Uterus (tissue), 3 donors: ENCODE measurements at regions not wholly inside any gene's neighbourhood (a gene's known extent, or its start where the extent isn't known, plus 50 kb on each side); places are given as distances from the start of the nearest gene placed in this dataset.

Source experiments
- DNase-seq, 2 donors: peaks; one replicate each; pipeline ENCODE4 v3.0.0-alpha.2; 2019 to 2020
- H3K27ac ChIP-seq, 2 donors: fragments of 200-600 bp; sonication (generic); 1 replicate in 1 of 2; 2 replicates in 1 of 2; pipeline ENCODE4 v1.5.1; 2016 to 2018
- H3K27me3 ChIP-seq, 2 donors: fragments of 200-600 bp; sonication (generic); one replicate each; pipeline ENCODE4 v1.5.1; 2018 to 2019; ENCODE audit warnings: control low read depth in 1 of 2
- H3K36me3 ChIP-seq, 2 donors: fragments of 200-600 bp; sonication (generic); one replicate each; pipeline ENCODE4 v1.5.1; 2019; ENCODE audit warnings: control low read depth in 1 of 2
- H3K4me1 ChIP-seq, 2 donors: fragments of 200-600 bp; sonication (generic); one replicate each; pipeline ENCODE4 v1.5.1; 2018 to 2019; ENCODE audit warnings: control low read depth in 1 of 2
- H3K4me3 ChIP-seq, 2 donors: fragments of 200-600 bp; sonication (generic); 1 replicate in 1 of 2; 2 replicates in 1 of 2; pipeline ENCODE4 v1.5.1; 2018 to 2019; ENCODE audit warnings: mild to moderate bottlenecking in 1 of 2
- H3K9me3 ChIP-seq, 2 donors: fragments of 200-600 bp; sonication (generic); one replicate each; pipeline ENCODE4 v1.5.1; 2019; ENCODE audit warnings: control low read depth in 1 of 2
- CTCF ChIP-seq, 4 experiments: fragments of 200-600 bp in 2 of 4; fragments of 450-650 bp in 2 of 4; sonication (generic) in 2 of 4; IDR thresholded peaks; one replicate each; pipeline ENCODE4 v1.5.1; 2016 to 2019; ENCODE audit warnings: antibody characterized with exemption in 4 of 4, mild to moderate bottlenecking in 2 of 4, moderate library complexity in 1 of 4
- POLR2A ChIP-seq, 2 donors: fragments of 450-650 bp; IDR thresholded peaks; one replicate each; pipeline ENCODE4 v1.6.1; 2016; ENCODE audit warnings: antibody characterized with exemption in 2 of 2, mild to moderate bottlenecking in 1 of 2, moderate library complexity in 1 of 2
- intact Hi-C: fragments of 100-400 bp; cut with DNase I; formaldehyde crosslinking; loops from one replicate; pipeline ENCODE4 v1.15.1; 2023; ENCODE audit warnings: low total_unique reads
- donor health status: DM: yes; HTN: yes; CAD: no.

GRCh38 chr4:77488882-77489281 lies 116.7 kb upstream of the CXCL13 start:
- no peaks in the 10 kb centered on the region for H3K4me1 ChIP-seq
- TF ChIP-seq POLR2A (IDR thresholded peaks at IDR 0.05) (no peak), CTCF (IDR thresholded peaks at IDR 0.05) (no peak)
- DNase-seq = no peak
- no peak overlapping the region for H3K27ac ChIP-seq
- H3K4me3 ChIP-seq = no peak overlapping the region
- intact Hi-C loops = no loop called here
- no peaks in the 10 kb centered on the region for H3K27me3 ChIP-seq
- H3K9me3 ChIP-seq = no peaks in the 10 kb centered on the region
- H3K36me3 ChIP-seq = no peaks in the 10 kb centered on the region

- Histone ChIP-seq H3K9me3 (no peaks in the 10 kb centered on the region), H3K4me3 (no peak overlapping the region), H3K27me3 (no peaks in the 10 kb centered on the region), H3K4me1 (no peaks in the 10 kb centered on the region), H3K36me3 (no peaks in the 10 kb centered on the region), H3K27ac (no peak overlapping the region)
- TF ChIP-seq POLR2A (IDR thresholded peaks at IDR 0.05) = no peak
- TF ChIP-seq CTCF (IDR thresholded peaks at IDR 0.05) = no peak
- intact Hi-C loops = no loop called here
- no peak for DNase-seq
Observed at GRCh38 chr4:77493120-77493752, 112.4 kb upstream of the CXCL13 start.

- TF ChIP-seq POLR2A (IDR thresholded peaks at IDR 0.05) (no peak), CTCF (IDR thresholded peaks at IDR 0.05) (no peak)
- Histone ChIP-seq H3K4me3 (no peak overlapping the region), H3K9me3 (no peaks in the 10 kb centered on the region), H3K27ac (no peak overlapping the region), H3K36me3 (no peaks in the 10 kb centered on the region), H3K27me3 (no peaks in the 10 kb centered on the region), H3K4me1 (no peaks in the 10 kb centered on the region)
- intact Hi-C loops = no loop called here
- DNase-seq = no peak
Observed at GRCh38 chr4:77493829-77494551, 111.6 kb upstream of the CXCL13 start.

- Histone ChIP-seq H3K27ac (no peak overlapping the region), H3K9me3 (no peaks in the 10 kb centered on the region), H3K27me3 (no peaks in the 10 kb centered on the region), H3K4me1 (no peaks in the 10 kb centered on the region), H3K36me3 (no peaks in the 10 kb centered on the region), H3K4me3 (no peak overlapping the region)
- intact Hi-C loops = no loop called here
- no peak for DNase-seq
- no peak for TF ChIP-seq CTCF (IDR thresholded peaks at IDR 0.05)
- no peak for TF ChIP-seq POLR2A (IDR thresholded peaks at IDR 0.05)
Observed at GRCh38 chr4:77496457-77496856, 109.2 kb upstream of the CXCL13 start.

GRCh38 chr4:77500801-77501200 lies 104.8 kb upstream of the CXCL13 start:
- no peaks in the 10 kb centered on the region for H3K9me3 ChIP-seq
- no peaks in the 10 kb centered on the region for H3K4me1 ChIP-seq
- no peak for DNase-seq
- H3K4me3 ChIP-seq = no peak overlapping the region
- H3K36me3 ChIP-seq = no peaks in the 10 kb centered on the region
- H3K27me3 ChIP-seq = no peaks in the 10 kb centered on the region
- intact Hi-C loops = no loop called here
- no peak for TF ChIP-seq CTCF (IDR thresholded peaks at IDR 0.05)
- TF ChIP-seq POLR2A (IDR thresholded peaks at IDR 0.05) = no peak
- H3K27ac ChIP-seq = no peak overlapping the region
